Adrenal gland (tissue), 5 donors: ENCODE measurements at regions not wholly inside any gene's neighbourhood (a gene's known extent, or its start where the extent isn't known, plus 50 kb on each side); places are given as distances from the start of the nearest gene placed in this dataset.

Experiments
- CTCF ChIP-seq, 6 experiments: fragments of 450-650 bp in 4 of 6; fragments of 200-600 bp in 2 of 6; sonication (generic) in 1 of 6; IDR thresholded peaks; 1 replicate in 5 of 6; 2 replicates in 1 of 6; pipeline versions ENCODE4 v1.5.1 to v1.8.0; 2016 to 2021; ENCODE audit warnings: antibody characterized with exemption in 6 of 6, mild to moderate bottlenecking in 2 of 6, moderate library complexity in 1 of 6
- POLR2A ChIP-seq, 2 donors: fragments of 450-650 bp; IDR thresholded peaks; one replicate each; pipeline ENCODE4 v1.6.1; 2017; ENCODE audit warnings: antibody characterized with exemption in 2 of 2, mild to moderate bottlenecking in 2 of 2, moderate library complexity in 1 of 2
- donor health status: DM: no; HTN: no; CAD: no.

GRCh38 chr5:89615839-89616518, 733.0 kb upstream of the MEF2C start:
- TF ChIP-seq POLR2A (IDR thresholded peaks at IDR 0.05) (no peak), CTCF (IDR thresholded peaks at IDR 0.05) (no peak)
